Transverse colon (tissue), 4 donors: ENCODE measurements at regions not wholly inside any gene's neighbourhood (a gene's known extent, or its start where the extent isn't known, plus 50 kb on each side); places are given as distances from the start of the nearest gene placed in this dataset.

Experiments
- DNase-seq: peaks from one replicate; pipeline ENCODE4 v3.0.0-alpha.2; 2019
- H3K27ac ChIP-seq, 4 donors: fragments of 200-600 bp; sonication (generic); 2 replicates each; pipeline ENCODE4 v1.5.1; 2016 to 2018; ENCODE audit warnings: inconsistent platforms in 4 of 4
- H3K27me3 ChIP-seq: fragments of 200-600 bp; sonication (generic); 2 replicates; pipeline ENCODE4 v1.5.1; 2017; ENCODE audit warnings: inconsistent platforms
- H3K36me3 ChIP-seq, 4 donors: fragments of 200-600 bp; sonication (generic); 2 replicates each; pipeline ENCODE4 v1.5.1; 2017 to 2019; ENCODE audit warnings: inconsistent platforms in 4 of 4
- H3K4me1 ChIP-seq, 4 donors: fragments of 200-600 bp; sonication (generic); 2 replicates each; pipeline ENCODE4 v1.5.1; 2017 to 2020; ENCODE audit warnings: inconsistent platforms in 4 of 4
- H3K4me3 ChIP-seq, 4 donors: fragments of 200-600 bp; sonication (generic); 1 replicate in 1 of 4; 2 replicates in 3 of 4; pipeline versions ENCODE4 v1.5.1 to v1.6.1; 2017 to 2019; ENCODE audit warnings: inconsistent platforms in 4 of 4
- H3K9me3 ChIP-seq, 2 donors: fragments of 200-600 bp; sonication (generic); 2 replicates each; pipeline ENCODE4 v1.5.1; 2017 to 2019; ENCODE audit warnings: inconsistent platforms in 2 of 2
- CTCF ChIP-seq, 5 experiments: fragments of 200-600 bp in 3 of 5; fragments of 450-650 bp in 2 of 5; sonication (generic) in 3 of 5; IDR thresholded peaks; 1 replicate in 2 of 5; 2 replicates in 3 of 5; pipeline ENCODE4 v1.5.1; 2016 to 2017; ENCODE audit warnings: antibody characterized with exemption in 5 of 5, inconsistent platforms in 3 of 5, mild to moderate bottlenecking in 2 of 5, moderate library complexity in 1 of 5
- EP300 ChIP-seq: sonication (generic); formaldehyde crosslinking; IDR thresholded peaks from one replicate; pipeline ENCODE4 v1.6.1; 2017; ENCODE audit warnings: antibody characterized with exemption, low read depth
- POLR2A ChIP-seq: fragments of 450-650 bp; IDR thresholded peaks from one replicate; pipeline ENCODE4 v1.6.1; 2016; ENCODE audit warnings: antibody characterized with exemption, mild to moderate bottlenecking, moderate library complexity
- POLR2AphosphoS5 ChIP-seq, 3 donors: sonication (generic); formaldehyde crosslinking; IDR thresholded peaks; one replicate each; pipeline ENCODE4 v1.6.1; 2016; ENCODE audit warnings: antibody characterized with exemption in 3 of 3
- WGBS, 2 donors: methylation state at CpG; one replicate each; pipeline ENCODE4 v1.1.5; 2018; ENCODE audit warnings: low coverage in 1 of 2; 5-methylcytosine and 5-hydroxymethylcytosine counted together
- in situ Hi-C, 4 donors: fragments of 200-750 bp; cut with MboI; loops; one replicate each; pipeline versions ENCODE4 v1.15.0 to v1.15.1; 2017; ENCODE audit warnings: low sequenced_read_pairs in 3 of 4, low pct_ligation_motif_present in 1 of 4, low pct_unique_long_range_greater_than_20kb in 1 of 4
- intact Hi-C: fragments of 100-400 bp; cut with DNase I; formaldehyde crosslinking; loops from one replicate; pipeline ENCODE4 v1.15.1; 2023; ENCODE audit warnings: low total_unique reads

- no peaks in the 10 kb centered on the region for H3K9me3 ChIP-seq
- no peak overlapping the region for H3K4me3 ChIP-seq
- TF ChIP-seq POLR2A (no peak), EP300 (no peak), CTCF (IDR thresholded peaks at IDR 0.05) (no peak), POLR2AphosphoS5 (IDR thresholded peaks at IDR 0.05) (no peak)
- H3K27me3 ChIP-seq, result no peaks in the 10 kb centered on the region
- intact Hi-C loops, result no loop called here
- in situ Hi-C loops, result no loop called here
- 88 to 93% methylated on average over 3 of the region's 3 CpGs for WGBS, 2 donors
- H3K4me1 ChIP-seq, result no peaks in the 10 kb centered on the region
- DNase-seq, result no peak
- H3K36me3 ChIP-seq, result no peaks in the 10 kb centered on the region
- H3K27ac ChIP-seq, result no peak overlapping the region
Observed at GRCh38 chr5:17050236-17050635, 114.1 kb upstream of the MYO10 start.

DNA sequence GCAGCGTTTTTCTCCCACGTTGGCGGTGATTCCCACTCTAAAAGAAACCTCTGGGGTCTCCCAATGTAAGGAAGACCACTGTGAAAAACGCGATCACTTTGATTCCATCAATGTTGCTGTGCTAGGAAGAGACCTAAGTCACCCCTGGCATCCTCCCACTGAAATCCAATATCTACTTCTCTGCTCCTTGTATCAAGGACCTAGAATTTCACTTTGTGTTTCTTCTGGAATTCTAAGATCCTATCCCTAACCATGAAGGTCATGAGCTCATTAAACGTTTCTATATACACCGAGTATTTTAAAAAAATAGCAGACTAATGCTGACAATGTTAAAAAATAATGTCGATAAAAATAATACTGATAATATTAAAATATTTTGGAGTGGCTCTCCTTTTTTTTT, 118.8 kb upstream of the MYO10 start:
- no peaks in the 10 kb centered on the region for H3K27me3 ChIP-seq
- peaks cover 0 to 25% (median 9%) of the 10 kb centered on the region in 4 donors for H3K4me1 ChIP-seq
- in situ Hi-C loops (no loop called here), intact Hi-C loops (no loop called here)
- no peak overlapping the region for H3K27ac ChIP-seq
- no peak for TF ChIP-seq EP300
- no peak for TF ChIP-seq POLR2AphosphoS5 (IDR thresholded peaks at IDR 0.05)
- no peak for TF ChIP-seq CTCF (IDR thresholded peaks at IDR 0.05)
- no peak for TF ChIP-seq POLR2A
- DNase-seq, result no peak
- WGBS, 2 donors, result 90 to 94% methylated on average over 3 to 8 of the region's 8 CpGs
- no peaks in the 10 kb centered on the region for H3K9me3 ChIP-seq
- no peaks in the 10 kb centered on the region for H3K36me3 ChIP-seq
- H3K4me3 ChIP-seq, result no peak overlapping the region

- DNase-seq, result no peak
- intact Hi-C loops, result no loop called here
- Histone ChIP-seq H3K36me3 (no peaks in the 10 kb centered on the region), H3K9me3 (no peaks in the 10 kb centered on the region), H3K27ac (peak overlapping the region in 2 of 4 donors; percentile 33 to 44), H3K27me3 (no peaks in the 10 kb centered on the region), H3K4me1 (peaks cover 0 to 25% (median 9%) of the 10 kb centered on the region in 4 donors), H3K4me3 (no peak overlapping the region)
- 43 to 66% methylated on average over 4 to 7 of the region's 7 CpGs for WGBS, 2 donors
- in situ Hi-C loops, result no loop called here
- TF ChIP-seq CTCF (IDR thresholded peaks at IDR 0.05) (no peak), POLR2AphosphoS5 (IDR thresholded peaks at IDR 0.05) (no peak), POLR2A (no peak), EP300 (no peak)
Observed at GRCh38 chr5:17056141-17056631, 120.1 kb upstream of the MYO10 start.

- DNase-seq, result no peak
- Histone ChIP-seq H3K36me3 (no peaks in the 10 kb centered on the region), H3K4me1 (peaks cover 0 to 25% (median 9%) of the 10 kb centered on the region in 4 donors), H3K9me3 (no peaks in the 10 kb centered on the region), H3K27me3 (no peaks in the 10 kb centered on the region), H3K27ac (no peak overlapping the region), H3K4me3 (no peak overlapping the region)
- WGBS, 2 donors, result 77 to 82% methylated on average over 6 to 7 of the region's 7 CpGs
- in situ Hi-C loops, result no loop called here
- intact Hi-C loops, result no loop called here
- TF ChIP-seq EP300, result no peak
- no peak for TF ChIP-seq POLR2A
- no peak for TF ChIP-seq CTCF (IDR thresholded peaks at IDR 0.05)
- no peak for TF ChIP-seq POLR2AphosphoS5 (IDR thresholded peaks at IDR 0.05)
Observed at GRCh38 chr5:17058438-17058837, 122.3 kb upstream of the MYO10 start.
